DMS53 treated with DMSO at 0.1 percent for 48 hours (cell line): ENCODE measurements at regions not wholly inside any gene's neighbourhood (a gene's known extent, or its start where the extent isn't known, plus 50 kb on each side); places are given as distances from the start of the nearest gene placed in this dataset.
"Not testable (repeated sequence)": the region's sequence is repeated elsewhere in the genome, so short reads cannot be mapped to it uniquely, and the experiment has no call there.

ENCODE experiments used
- DNase-seq: peaks from one replicate; lab custom pipeline; 2025; ENCODE audit not compliant: unreplicated experiment; lab: John Stamatoyannopoulos, UW

DNA sequence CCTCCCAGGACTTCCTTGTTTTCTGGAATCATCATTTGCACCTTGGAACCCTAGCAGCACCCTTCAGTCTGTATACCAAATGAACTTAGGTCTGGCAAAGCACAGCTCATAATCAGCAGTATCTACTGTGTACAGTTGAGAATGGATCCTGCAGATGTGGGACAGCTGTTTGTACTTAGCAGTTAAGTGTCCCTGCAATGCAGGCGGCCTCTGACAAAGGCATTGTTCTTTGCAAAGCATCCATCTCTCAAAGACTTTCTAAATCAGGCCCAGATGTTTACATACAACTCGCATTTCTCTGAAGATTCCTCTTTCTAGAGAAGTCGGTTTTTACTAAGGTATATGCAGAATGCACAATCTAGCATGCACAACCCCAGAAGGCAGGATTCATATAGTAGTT lies 170.5 kb upstream of the RBM19 start:
- no peak for DNase-seq

DNA sequence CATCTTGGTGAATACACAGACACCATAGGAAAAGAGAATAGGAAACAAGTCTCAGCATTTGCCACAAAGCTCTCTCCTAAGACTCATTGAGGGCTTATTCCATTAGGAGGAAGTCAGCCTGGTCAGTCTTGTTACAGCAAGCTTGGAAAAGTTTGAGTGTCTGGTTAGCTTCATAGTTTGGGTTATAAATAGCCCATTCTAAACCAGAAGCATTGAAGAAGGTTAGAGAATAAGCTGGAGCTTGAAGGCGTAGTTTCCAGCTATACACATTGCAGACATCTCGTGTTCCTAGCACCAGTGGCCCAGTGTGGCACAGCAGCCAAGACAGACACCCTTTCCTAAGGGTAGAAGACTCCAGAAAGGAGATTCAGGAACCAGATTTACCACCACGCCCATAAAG lies 168.8 kb upstream of the RBM19 start:
- DNase-seq: no peak

DNA sequence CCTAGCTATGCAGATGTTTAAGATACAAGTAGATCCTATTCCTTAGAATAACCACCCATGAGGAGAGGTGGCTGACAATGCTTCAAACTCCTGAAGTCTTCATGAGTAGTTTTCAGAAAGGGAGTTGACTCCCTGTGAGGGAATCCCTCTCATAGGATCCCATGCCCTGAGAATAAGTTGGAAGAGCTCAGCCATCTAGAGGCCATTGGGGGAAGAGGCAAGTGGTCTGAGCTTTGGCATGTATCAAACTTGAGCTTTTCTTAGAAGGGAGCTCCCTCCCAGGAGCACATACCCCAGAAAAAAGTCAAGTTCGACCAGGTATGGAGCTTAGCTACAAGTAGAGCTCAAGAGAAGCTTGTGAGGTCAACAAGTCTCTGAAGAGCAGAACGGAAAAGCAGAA lies 165.7 kb upstream of the RBM19 start:
- no peak for DNase-seq

DNA sequence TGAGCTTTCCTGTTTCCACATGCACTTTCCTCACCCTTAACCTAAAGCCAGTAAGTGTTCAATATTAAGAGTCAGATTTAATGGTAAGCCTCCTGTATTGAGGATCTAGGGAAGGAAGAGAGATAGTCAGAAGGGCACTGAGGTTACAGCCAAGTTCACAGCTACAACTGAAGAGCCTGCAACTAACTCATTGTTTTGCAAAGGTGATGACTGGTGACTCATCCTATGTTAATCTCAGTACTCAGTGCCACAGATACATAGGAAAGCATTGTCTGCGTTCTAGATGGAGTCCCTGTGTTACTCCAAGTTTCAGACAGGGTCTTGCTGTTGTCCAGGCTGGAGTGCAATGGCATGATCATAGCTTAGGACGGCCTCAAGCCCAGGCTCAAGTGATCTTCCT lies 157.0 kb upstream of the RBM19 start:
- no peak for DNase-seq

DNA sequence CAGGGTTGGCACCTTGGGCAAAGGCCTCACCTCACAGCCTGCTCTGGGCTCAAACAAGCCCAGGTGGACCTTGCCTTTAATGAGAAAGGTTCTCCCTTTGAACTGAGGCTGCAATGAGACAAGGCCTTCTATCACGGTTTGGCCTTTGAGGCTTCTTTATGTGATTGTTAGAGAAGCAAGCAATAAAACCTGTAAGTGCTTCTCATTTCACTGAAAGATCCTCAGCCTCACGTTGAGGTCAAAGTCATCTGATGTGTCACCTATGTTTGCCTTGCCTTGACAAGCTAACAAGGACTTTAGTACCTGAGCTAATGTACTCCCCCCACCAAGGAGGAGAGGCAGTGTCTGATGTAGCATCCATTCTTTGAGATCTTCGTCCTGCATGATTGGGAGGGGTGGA lies 155.9 kb upstream of the RBM19 start:
- DNase-seq: no peak

DNA sequence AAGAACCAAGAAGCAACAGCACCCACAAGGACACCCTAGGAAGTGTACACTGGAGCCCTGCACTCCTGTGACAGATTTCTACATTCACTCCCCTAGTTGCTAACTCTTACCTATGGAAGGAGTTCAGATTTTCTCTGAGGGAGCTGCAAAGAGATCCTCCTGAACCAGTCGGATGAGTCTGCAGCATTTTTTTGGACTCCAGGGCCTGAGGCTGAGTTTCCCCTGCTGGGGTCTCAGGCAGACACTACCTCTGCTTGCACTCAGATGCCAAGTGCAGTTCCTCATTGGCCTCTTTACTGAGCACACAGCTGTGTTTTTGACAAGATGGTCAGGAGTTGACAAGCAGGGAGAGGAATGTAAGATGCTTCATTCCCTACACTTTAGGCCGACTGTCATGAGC lies 153.2 kb upstream of the RBM19 start:
- no peak for DNase-seq

DNA sequence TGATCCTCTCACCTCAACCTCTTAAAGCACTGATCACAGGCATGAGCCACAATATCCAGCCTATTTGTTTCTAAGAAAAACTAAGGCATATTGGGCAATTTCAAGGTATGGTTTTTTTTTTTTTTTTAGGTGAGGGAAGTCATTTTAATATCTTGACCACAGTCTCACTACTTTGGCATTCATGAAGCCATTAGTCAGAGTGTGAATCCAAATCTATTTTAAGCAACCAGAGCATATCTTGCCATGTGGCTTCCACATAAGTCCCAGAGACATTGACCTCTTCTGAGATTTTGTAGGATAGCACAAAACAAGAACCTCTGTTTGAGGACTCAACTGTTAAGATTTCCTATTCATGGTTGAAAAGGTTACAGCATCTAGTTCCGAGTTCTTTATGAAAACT lies 130.3 kb upstream of the RBM19 start:
- DNase-seq: no peak

DNA sequence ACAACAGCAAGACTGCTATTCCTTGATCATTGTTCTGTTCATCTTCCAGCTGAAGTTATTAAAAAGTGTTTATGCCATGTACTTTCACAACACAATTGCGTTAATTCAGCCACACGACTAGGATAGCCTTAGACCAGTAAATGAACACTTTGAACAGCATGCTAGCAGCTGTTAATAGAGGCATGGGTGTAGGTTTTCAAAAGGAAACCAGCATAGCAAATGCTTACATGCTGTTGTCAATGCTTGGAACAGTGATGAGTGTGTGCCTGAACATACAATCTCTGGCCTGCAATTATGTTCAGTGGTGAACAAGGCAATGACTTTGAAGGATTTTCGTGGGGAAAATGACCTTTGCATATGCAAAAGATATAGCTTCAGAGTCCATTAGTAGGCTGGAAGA lies 127.4 kb upstream of the RBM19 start:
- DNase-seq: no peak

DNA sequence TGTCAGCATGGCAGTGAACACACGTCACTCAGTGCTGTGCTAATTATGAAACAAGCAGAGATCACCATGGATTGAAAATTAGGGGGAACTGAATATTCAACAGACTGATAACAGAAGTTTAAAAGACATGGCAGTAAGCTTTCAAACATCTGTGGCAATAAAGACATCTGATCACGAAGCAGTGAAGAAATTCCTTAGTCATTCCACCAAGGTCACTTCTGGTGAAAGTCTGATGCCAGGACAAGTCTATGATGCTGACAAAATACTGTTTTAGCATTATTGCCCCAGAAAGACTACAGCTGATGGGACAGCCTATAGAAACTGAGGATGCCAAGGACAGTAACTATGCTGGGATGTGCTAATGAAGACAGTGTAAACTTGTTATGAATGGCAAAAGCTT lies 126.9 kb upstream of the RBM19 start:
- no peak for DNase-seq

DNA sequence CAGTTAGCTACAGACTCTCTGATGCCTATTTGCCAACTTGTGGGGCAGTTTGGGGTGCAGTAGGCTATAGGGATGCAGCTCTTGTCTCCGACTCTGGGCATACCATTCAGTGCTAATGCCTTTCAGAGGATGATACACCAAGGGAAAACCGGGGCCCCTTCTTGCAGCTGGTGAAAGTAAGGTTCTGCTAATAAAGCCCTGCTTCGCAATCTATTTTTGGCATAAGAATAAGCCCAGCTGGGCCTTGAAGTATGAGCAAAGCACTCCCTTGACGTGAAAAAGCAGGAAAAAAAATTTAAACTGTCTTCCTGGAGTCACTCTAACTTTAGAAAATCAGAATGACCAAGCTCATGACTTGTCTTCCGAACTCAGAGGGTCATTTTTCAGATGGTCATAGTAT lies 124.1 kb upstream of the RBM19 start:
- DNase-seq: no peak

DNA sequence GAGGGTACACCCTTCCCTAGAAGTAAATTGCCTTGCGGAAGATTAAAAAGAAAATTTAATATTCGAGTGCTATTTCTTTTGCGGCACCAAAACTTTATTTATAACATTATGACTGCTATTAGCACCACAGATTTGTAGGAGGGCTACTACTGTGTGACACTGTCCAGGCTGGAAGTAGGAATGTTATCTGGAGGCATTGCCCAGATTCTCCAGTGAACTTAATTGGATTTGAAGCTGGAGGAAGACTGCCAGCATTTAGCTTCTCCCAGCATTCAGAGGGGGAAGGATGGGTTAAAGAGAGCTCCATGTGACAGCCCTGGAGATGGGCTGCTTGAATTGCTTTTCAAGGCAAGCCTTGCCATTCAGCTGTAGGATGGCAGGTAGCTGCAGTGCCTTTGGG lies 107.0 kb upstream of the RBM19 start:
- DNase-seq: no peak

DNA sequence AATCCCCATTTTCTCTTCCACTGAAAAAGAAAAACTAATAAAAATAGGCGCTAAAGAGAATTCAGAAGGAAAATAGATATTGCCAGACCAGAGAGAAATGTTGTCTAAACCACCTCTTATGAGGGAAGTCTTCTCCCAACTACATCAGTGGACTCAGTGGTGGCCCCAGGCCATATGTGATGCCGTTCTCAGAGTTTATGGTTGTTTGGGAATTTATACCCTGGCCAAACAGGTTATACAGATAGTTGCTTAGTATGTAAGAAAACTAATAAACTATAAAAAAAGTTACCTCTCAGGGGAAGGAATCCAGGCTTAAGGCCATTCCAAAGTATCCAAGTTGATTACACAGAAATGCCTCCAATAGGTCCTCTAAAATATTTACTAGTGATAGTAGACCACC lies 103.4 kb upstream of the RBM19 start:
- no peak for DNase-seq

DNA sequence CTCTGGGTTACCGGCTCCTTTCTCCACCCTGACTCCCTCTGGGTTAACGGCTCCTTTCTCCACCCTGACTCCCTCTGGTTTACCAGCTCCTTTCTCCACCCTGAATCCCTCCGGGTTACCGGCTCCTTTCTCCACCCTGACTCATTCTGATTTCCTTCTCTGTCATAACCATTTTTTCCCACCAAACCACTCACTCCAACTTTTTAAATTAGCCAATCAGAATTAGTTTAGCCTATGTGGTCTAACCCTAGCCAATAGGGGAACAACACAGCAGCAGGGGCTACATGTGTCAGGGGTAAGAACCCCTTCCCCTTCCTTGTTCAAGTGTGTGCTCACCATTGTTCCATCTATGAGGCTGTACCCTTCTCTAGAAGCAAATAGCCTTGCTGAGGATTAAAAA lies 98.4 kb upstream of the RBM19 start:
- no peak for DNase-seq

DNA sequence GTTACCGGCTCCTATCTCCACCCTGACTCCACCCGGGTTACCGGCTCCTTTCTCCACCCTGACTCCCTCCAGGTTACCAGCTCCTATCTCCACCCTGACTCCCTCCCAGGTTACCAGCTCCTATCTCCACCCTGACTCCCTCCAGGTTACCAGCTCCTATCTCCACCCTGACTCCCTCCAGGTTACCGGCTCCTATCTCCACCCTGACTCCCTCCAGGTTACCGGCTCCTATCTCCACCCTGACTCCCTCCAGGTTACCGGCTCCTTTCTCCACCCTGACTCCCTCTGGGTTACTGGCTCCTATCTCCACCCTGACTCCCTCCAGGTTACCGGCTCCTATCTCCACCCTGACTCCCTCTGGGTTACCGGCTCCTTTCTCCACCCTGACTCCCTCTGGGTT lies 97.9 kb upstream of the RBM19 start:
- not testable (repeated sequence) for DNase-seq

DNA sequence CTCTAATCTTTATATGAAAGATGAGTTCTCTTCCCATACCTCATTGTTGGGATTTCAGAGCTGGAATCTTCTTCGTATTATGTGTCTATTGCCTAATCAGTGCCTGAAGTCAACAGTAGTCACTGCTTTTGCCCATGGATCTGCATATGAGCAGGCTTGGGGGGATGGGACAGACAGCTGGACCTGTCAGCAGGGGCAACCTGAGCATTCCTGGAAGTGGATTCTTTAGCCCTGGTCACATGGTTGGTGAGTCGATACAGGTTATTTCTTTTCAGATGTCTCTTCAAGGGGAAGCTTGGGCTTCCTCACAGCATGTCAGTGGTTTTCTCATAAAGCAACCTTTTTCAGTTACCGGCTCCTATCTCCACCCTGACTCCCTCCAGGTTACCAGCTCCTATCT lies 97.3 kb upstream of the RBM19 start:
- DNase-seq: no peak

DNA sequence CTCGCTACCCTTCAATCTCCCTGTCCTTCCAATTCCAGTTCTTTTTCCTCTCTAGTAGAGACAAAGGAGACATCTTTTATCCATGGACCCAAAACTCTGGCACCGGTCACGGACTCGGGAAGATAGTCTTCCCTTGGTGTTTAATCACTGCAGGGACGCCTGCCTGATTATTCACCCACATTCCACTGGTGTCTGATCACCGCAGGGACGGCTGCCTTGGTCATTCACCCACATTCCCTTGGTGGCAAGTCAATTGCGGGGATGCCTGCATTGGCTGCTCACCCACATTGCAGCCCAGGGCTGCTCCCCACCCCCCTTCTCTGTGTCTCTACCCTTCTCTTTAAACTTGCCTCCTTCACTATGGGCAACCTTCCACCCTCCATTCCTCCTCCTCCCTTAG lies 90.2 kb upstream of the RBM19 start:
- not testable (repeated sequence) for DNase-seq

DNA sequence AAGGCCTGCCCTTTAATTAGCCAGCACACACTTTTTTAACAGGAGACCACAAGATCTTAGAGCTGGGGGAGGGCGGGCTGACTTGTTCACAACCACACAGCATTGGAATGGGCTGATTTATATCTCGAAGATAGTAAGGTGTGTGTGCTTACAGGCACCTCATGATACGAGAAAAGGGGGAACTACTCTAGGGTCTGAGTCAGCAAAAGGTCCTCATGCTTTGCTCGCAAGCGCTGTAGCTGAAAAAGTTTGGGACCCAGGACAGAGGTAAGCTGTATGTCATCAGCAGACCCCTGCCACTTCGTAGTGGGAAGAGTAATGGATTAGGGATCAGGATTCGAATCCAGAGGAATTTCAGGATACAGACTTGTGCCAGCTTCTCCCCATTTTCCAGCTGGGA lies 88.9 kb upstream of the RBM19 start:
- DNase-seq: no peak

DNA sequence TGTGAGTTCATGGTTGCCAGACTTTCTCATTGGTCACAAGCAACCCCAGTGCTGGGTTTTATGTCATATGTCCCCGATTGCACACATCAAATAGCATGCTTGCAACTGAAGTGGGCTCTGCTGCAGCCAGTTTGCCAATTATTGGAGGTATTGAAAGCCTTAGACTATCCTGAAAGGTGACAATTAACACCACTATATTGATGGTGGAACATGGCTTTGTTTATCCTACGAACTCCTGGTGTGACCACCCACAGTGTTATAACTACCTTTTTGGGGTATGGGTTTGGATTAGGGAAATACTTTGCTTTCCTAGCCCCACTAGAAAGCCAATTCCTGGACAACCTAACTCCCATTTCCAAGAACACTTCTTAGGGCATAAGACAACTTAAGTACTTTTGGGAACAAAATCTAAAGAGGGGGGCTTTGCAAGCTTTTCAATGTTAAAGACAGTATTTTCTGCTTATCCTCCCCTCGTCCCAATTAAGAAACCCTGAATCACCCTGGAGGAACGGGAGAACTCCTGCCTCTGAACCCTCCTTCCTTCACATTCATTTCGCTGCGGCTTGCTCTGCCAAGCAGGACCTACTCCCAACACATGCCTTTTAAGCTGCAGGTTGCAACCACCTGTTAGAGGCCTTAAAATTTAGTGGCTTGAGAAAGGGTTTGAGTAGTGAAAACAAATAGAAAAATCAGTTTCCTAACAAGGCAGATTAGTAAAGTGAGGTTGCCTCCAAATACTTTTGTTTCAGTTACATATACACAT lies 80.3 kb upstream of the RBM19 start:
- no peak for DNase-seq

DNA sequence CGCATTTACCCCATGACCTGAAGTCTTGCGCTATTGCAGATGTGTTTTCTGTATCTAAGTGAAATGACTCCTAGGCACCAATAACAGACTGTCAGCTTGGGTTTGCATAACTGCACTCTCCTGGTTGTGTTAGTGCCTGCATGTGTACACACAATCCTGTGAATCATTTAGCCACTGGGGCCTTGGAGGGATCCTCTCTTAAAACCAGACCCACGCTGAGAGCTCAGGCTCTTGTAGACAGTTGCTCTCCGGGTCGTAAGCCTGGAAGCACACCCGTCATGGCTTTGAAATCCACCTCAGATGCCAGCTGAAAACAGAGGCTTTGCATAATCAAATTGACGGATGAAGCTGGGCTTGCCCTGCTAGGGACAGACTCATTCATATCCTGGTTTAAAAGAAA lies 79.2 kb upstream of the RBM19 start:
- DNase-seq: no peak

DNA sequence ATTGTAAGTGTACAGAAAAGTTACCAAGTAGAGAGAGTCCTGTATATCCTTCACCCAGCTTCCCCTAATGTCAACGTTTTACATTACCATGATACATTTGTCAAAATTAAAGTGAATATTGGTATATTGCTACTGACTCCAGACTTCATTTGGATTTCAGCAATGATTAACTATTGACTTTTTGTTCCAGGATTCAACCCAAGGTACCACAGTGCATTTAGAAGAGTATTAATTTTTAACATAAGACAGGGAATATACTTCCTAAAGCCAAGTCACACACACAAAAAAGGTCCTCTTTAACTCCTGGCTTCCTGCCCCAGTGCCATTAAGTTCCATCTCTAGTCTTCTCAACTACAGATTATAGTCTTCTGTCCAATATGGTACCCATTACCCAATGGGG lies 75.5 kb upstream of the RBM19 start:
- DNase-seq: no peak

DNA sequence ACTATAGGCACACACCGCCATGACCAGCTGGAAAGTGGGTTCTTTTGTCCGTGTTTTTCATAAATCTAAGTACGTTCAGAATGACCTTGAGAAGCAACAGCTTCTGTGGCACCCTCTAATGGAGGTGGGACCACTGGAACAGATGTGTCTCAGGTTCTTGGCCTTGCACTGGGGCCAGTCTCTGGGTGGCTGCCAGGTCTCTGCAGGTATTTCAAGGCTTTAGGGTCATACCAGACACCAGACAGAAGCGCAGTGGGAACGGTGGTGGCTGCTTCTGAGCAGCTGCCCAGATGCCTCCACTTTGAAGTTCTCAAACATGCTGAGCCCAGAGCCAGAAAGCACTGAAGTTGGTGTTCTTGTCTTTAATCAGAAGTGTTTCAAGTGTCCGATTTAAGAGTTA lies 75.0 kb upstream of the RBM19 start:
- no peak for DNase-seq

DNA sequence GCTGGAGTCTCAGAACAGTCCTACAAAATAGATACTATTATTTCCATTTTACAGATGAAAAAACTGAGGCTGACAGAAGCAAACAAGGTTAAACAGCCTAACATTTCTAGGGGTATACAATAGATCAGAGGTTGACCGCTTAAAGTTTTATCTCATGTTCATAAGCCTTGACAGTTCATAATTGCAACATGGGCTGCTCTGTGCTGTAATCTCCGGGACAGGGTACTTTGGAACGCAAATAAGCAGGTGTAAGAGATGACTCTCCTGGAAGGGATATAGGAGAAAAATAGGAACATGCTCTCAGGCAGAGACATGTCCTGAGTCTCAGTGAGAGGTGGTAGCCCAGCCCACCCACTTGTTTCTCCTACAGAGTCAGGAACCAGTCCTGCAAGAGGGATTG lies 72.8 kb upstream of the RBM19 start:
- DNase-seq: no peak

DNA sequence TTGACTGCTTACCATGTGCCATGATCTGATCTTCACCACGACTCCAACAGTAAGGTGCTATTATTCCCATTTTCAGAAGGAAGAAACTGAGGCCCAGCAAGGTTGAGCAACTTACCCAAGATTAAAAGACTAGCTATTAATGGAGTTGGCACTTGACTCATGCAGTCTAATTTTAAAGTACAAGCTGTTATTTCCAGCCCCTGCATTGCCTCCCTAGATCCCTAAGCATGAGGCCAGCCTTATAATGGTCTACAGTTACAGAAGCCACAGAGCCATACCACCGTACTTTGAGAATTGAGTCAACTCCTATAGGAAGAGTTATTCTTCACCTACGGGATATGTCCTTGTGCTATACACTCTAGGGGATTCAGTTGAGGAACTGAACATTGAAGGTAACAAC lies 66.7 kb upstream of the RBM19 start:
- no peak for DNase-seq

DNA sequence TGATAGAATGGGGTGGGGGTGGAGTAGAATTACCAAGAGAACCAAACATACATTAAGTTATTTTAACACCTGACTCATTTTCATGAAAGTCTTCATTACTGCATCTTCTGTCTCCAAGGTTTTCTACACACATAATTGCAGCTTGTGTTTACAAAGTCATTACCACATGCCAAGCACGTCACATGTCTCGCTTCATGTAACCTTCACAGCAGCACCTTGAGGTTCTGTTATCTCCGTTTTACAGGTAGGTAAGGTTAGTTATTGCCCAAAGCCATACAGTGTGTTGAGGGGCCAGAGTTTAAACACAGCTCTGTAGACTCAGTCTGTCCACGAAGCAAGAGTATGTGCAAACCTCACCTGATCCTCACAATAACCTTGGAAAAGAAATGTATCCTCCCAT lies 64.3 kb upstream of the RBM19 start:
- DNase-seq: no peak
